A673 (cell line): ENCODE measurements at regions not wholly inside any gene's neighbourhood (a gene's known extent, or its start where the extent isn't known, plus 50 kb on each side); places are given as distances from the start of the nearest gene placed in this dataset.

Experiments used
- BruUV-seq: library from RNA; stranded (reverse); fragments of 400-500 nt; replicated peaks from 2 replicates; lab custom pipeline; 2021; lab: Mats Ljungman, UMichigan
- CTCF ChIA-PET: fragments of 300-600 bp; sonication (Branson Sonifier 250); formaldehyde crosslinking; loops from one replicate; lab custom pipeline; 2022; ENCODE audit warnings: antibody characterized with exemption; lab: Charles Lee
- POLR2A ChIA-PET: fragments of 300-600 bp; sonication (Branson Sonifier 250); formaldehyde crosslinking; loops from one replicate; lab custom pipeline; 2022; ENCODE audit warnings: antibody characterized with exemption; ENCODE audit not compliant: low non-redundant PET; lab: Charles Lee
- DNase-seq: peaks from one replicate; pipeline ENCODE4 v3.0.0-alpha.2; 2015; ENCODE audit warnings: low spot score
- H3K27ac ChIP-seq: fragments of 200-600 bp; sonication (generic); 2 replicates; pipeline ENCODE4 v1.5.1; 2016; ENCODE audit warnings: mixed run types, low read depth, mild to moderate bottlenecking, mixed read lengths, antibody characterized with exemption, low read length; ENCODE audit not compliant: poor library complexity, severe bottlenecking
- H3K27me3 ChIP-seq: fragments of 200-600 bp; sonication (generic); replicated peaks from 2 replicates; pipeline ENCODE4 v1.6.1; 2017; ENCODE audit warnings: mixed run types, low read depth, mild to moderate bottlenecking, mixed read lengths, antibody characterized with exemption, low read length; ENCODE audit not compliant: insufficient read depth, poor library complexity
- H3K36me3 ChIP-seq: fragments of 200-600 bp; sonication (generic); 2 replicates; pipeline ENCODE4 v1.6.1; 2016; ENCODE audit warnings: mixed run types, mild to moderate bottlenecking, mixed read lengths, antibody characterized with exemption, low read length; ENCODE audit not compliant: insufficient read depth, poor library complexity, severe bottlenecking
- H3K4me1 ChIP-seq: fragments of 200-600 bp; sonication (generic); 2 replicates; pipeline ENCODE4 v1.6.1; 2017; ENCODE audit warnings: mixed run types, mild to moderate bottlenecking, mixed read lengths, antibody characterized with exemption, low read length; ENCODE audit not compliant: insufficient read depth, poor library complexity, severe bottlenecking
- H3K4me3 ChIP-seq: fragments of 200-600 bp; sonication (generic); 2 replicates; pipeline ENCODE4 v1.5.1; 2016; ENCODE audit warnings: low read depth, mixed run types, mild to moderate bottlenecking, mixed read lengths, low read length; ENCODE audit not compliant: poor library complexity, severe bottlenecking
- H3K9me3 ChIP-seq: fragments of 200-600 bp; sonication (generic); 2 replicates; pipeline ENCODE4 v1.6.1; 2016; ENCODE audit warnings: mixed run types, low read depth, mild to moderate bottlenecking, mixed read lengths, antibody characterized with exemption, low read length; ENCODE audit not compliant: poor library complexity, severe bottlenecking
- CTCF ChIP-seq: fragments of 300-800, 200-600 bp; sonication (generic); conservative IDR thresholded peaks from 2 replicates; pipeline ENCODE4 v1.5.1; 2017; ENCODE audit warnings: low read depth, mild to moderate bottlenecking, antibody characterized with exemption, low read length, moderate library complexity, mixed read lengths
- EZH2 ChIP-seq: fragments of 200-600 bp; sonication (generic); IDR thresholded peaks from 2 replicates; pipeline ENCODE4 v1.6.1; 2017; ENCODE audit warnings: borderline replicate concordance, low read depth, mild to moderate bottlenecking, mixed read lengths, antibody characterized with exemption, low read length; ENCODE audit not compliant: poor library complexity, severe bottlenecking
- intact Hi-C: fragments of 100-400 bp; cut with micrococcal nuclease; formaldehyde crosslinking; loops from one replicate; pipeline ENCODE4 v1.10.0; 2022; ENCODE audit not compliant: unreplicated experiment

DNA sequence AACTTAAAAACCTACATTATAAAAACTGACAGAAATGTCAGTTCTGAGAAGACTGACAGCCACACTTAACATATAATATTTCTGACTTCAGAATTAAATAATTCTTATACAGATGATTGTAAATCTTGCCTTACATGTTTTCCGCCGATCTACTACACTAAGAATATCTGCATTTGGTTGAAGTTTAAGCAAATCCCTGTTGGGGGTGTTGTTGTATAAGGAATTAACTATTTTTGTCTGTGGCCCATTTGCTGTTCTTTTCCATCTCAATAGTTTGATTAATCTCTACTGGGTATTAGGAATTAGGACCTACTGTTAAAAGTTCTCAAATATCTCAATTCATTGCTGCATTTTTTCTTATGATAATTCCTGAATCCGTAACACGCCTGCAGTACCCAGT lies 838.3 kb upstream of the ROBO1 start:
- ChIA-PET CTCF (no interaction called here), POLR2A (no interaction called here)
- peak; percentile 0 for DNase-seq

GRCh38 chr3:80601479-80601878 lies 833.7 kb upstream of the ROBO1 start:
- TF ChIP-seq EZH2: no peak
- TF ChIP-seq CTCF: no peak
- BruUV-seq: no TSS peak

More for the DNA sequence above, 838.3 kb upstream of the ROBO1 start:
- BruUV-seq: no TSS peak
- H3K4me1 ChIP-seq: no peaks in the 10 kb centered on the region
- H3K27ac ChIP-seq: no peak overlapping the region
- H3K9me3 ChIP-seq: no peaks in the 10 kb centered on the region
- no peak overlapping the region for H3K4me3 ChIP-seq
- intact Hi-C loops: loop anchor here (5.0 kb wide), 1 partner anchor 71 kb away; no protein-coding TSS in a partner anchor
- no peaks in the 10 kb centered on the region for H3K27me3 ChIP-seq
- TF ChIP-seq EZH2 (no peak), CTCF (0 out of 2 replicates have a peak, but pooled peaks have one; percentile 19)
- H3K36me3 ChIP-seq: no peaks in the 10 kb centered on the region

DNA sequence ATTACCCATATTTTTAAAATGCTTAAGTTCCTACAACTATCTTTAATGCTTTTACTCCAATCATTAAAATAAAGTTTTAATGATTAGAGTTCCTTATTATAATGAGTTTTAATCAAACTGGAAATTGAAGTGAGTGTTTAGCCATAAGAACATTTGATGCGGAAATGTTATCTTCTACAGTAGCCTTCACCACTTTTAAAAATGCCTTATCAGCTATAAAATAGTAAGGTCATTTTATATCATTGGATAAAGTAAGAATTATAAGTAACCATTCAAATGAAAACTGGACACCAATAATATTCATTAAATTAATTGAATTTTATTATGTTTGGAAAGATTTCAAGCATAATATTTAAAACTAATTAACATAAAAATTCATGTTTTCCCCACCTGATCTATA lies 825.0 kb upstream of the ROBO1 start:
- ChIA-PET POLR2A (no interaction called here), CTCF (no interaction called here)
- BruUV-seq: no TSS peak
- Histone ChIP-seq H3K9me3 (no peaks in the 10 kb centered on the region), H3K27me3 (no peaks in the 10 kb centered on the region), H3K4me3 (no peak overlapping the region), H3K27ac (no peak overlapping the region), H3K4me1 (no peaks in the 10 kb centered on the region), H3K36me3 (no peaks in the 10 kb centered on the region)
- no peak for TF ChIP-seq EZH2
- TF ChIP-seq CTCF: no peak
- intact Hi-C loops: no loop called here
- no peak for DNase-seq

More at GRCh38 chr3:80601479-80601878, 833.7 kb upstream of the ROBO1 start:
- H3K27ac ChIP-seq: no peak overlapping the region
- DNase-seq: no peak
- no peak overlapping the region for H3K4me3 ChIP-seq
- H3K36me3 ChIP-seq: no peaks in the 10 kb centered on the region
- POLR2A ChIA-PET: no interaction called here
- no peaks in the 10 kb centered on the region for H3K27me3 ChIP-seq
- no peaks in the 10 kb centered on the region for H3K9me3 ChIP-seq
- intact Hi-C loops: no loop called here
- H3K4me1 ChIP-seq: no peaks in the 10 kb centered on the region
- CTCF ChIA-PET: no interaction called here
